ENCODE measurements at regions not wholly inside any gene's neighbourhood (a gene's known extent, or its start where the extent isn't known, plus 50 kb on each side); places are given as distances from the start of the nearest gene placed in this dataset.

GRCh38 chr5:120329095-120329494 is 135.0 kb upstream of the PRR16 start:
- DNase-seq (ENCODE audit: low spot score), result no peak
- Histone ChIP-seq H4K20me1 (ENCODE audit: insufficient read depth, low read length) (no peaks in the 10 kb centered on the region), H3K9me3 (ENCODE audit: low read length) (no peaks in the 10 kb centered on the region), H3K4me1 (ENCODE audit: insufficient read depth, low read length, poor library complexity, severe bottlenecking) (no peaks in the 10 kb centered on the region), H3K27ac (ENCODE audit: low read depth, low read length, poor library complexity, severe bottlenecking) (no peak overlapping the region), H3K79me2 (ENCODE audit: insufficient read depth, low read depth, low read length) (no peaks in the 10 kb centered on the region), H3K4me2 (ENCODE audit: low read length) (no peak overlapping the region), H3K4me3 (ENCODE audit: low read depth, low read length, poor library complexity, severe bottlenecking) (no peak overlapping the region), H3K9me2 (ENCODE audit: insufficient read depth, low read length) (no peaks in the 10 kb centered on the region), H2AFZ (ENCODE audit: low read length) (no peak overlapping the region), H3K36me3 (ENCODE audit: insufficient read depth, low read length) (no peaks in the 10 kb centered on the region)
- POLR2A ChIA-PET, result interaction anchor here (0.6 kb wide), 1 partner anchor 16 kb away, joined by 4 read pairs; no protein-coding TSS in a partner anchor
- TF ChIP-seq EZH2phosphoT487 (IDR thresholded peaks at IDR 0.05; ENCODE audit: borderline replicate concordance, low read depth, low read length), result no peak
- no peak for TF ChIP-seq CTCF (conservative IDR thresholded peaks at IDR 0.05; ENCODE audit: low read length)
- CTCF ChIA-PET (ENCODE audit: unreplicated experiment), result no interaction called here
- BruUV-seq (replicated peaks), result no TSS peak
- intact Hi-C loops (cut with micrococcal nuclease; ENCODE audit: unreplicated experiment), result no loop called here

- no peak for TF ChIP-seq CTCF (conservative IDR thresholded peaks at IDR 0.05; ENCODE audit: low read length)
- no peak for TF ChIP-seq EZH2phosphoT487 (IDR thresholded peaks at IDR 0.05; ENCODE audit: borderline replicate concordance, low read depth, low read length)
- Histone ChIP-seq H3K79me2 (ENCODE audit: insufficient read depth, low read depth, low read length) (no peaks in the 10 kb centered on the region), H3K36me3 (ENCODE audit: insufficient read depth, low read length) (no peaks in the 10 kb centered on the region), H3K9me3 (ENCODE audit: low read length) (no peaks in the 10 kb centered on the region), H2AFZ (ENCODE audit: low read length) (no peak overlapping the region), H3K4me3 (ENCODE audit: low read depth, low read length, poor library complexity, severe bottlenecking) (no peak overlapping the region), H3K27ac (ENCODE audit: low read depth, low read length, poor library complexity, severe bottlenecking) (no peak overlapping the region), H4K20me1 (ENCODE audit: insufficient read depth, low read length) (no peaks in the 10 kb centered on the region), H3K9me2 (ENCODE audit: insufficient read depth, low read length) (no peaks in the 10 kb centered on the region), H3K4me1 (ENCODE audit: insufficient read depth, low read length, poor library complexity, severe bottlenecking) (no peaks in the 10 kb centered on the region), H3K4me2 (ENCODE audit: low read length) (no peak overlapping the region)
- ChIA-PET POLR2A (interaction anchor here (0.9 kb wide), 1 partner anchor 27 kb away, joined by 3 read pairs; no protein-coding TSS in a partner anchor), CTCF (ENCODE audit: unreplicated experiment) (no interaction called here)
- intact Hi-C loops (cut with micrococcal nuclease; ENCODE audit: unreplicated experiment), result no loop called here
- no TSS peak for BruUV-seq (replicated peaks)
- DNase-seq (ENCODE audit: low spot score), result no peak
Observed at GRCh38 chr5:120330558-120330957, 133.5 kb upstream of the PRR16 start.

- CTCF ChIA-PET (ENCODE audit: unreplicated experiment), result no interaction called here
- Histone ChIP-seq H3K4me3 (ENCODE audit: low read depth, low read length, poor library complexity, severe bottlenecking) (no peak overlapping the region), H3K4me2 (ENCODE audit: low read length) (no peak overlapping the region), H3K9me2 (ENCODE audit: insufficient read depth, low read length) (no peaks in the 10 kb centered on the region), H3K79me2 (ENCODE audit: insufficient read depth, low read depth, low read length) (no peaks in the 10 kb centered on the region), H3K4me1 (ENCODE audit: insufficient read depth, low read length, poor library complexity, severe bottlenecking) (no peaks in the 10 kb centered on the region), H2AFZ (ENCODE audit: low read length) (no peak overlapping the region), H3K27ac (ENCODE audit: low read depth, low read length, poor library complexity, severe bottlenecking) (no peak overlapping the region), H4K20me1 (ENCODE audit: insufficient read depth, low read length) (no peaks in the 10 kb centered on the region), H3K36me3 (ENCODE audit: insufficient read depth, low read length) (no peaks in the 10 kb centered on the region), H3K9me3 (ENCODE audit: low read length) (no peaks in the 10 kb centered on the region)
- no peak for DNase-seq (ENCODE audit: low spot score)
- TF ChIP-seq EZH2phosphoT487 (IDR thresholded peaks at IDR 0.05; ENCODE audit: borderline replicate concordance, low read depth, low read length), result no peak
- TF ChIP-seq CTCF (conservative IDR thresholded peaks at IDR 0.05; ENCODE audit: low read length), result no peak
- POLR2A ChIA-PET, result interaction anchor here (0.7 kb wide), 1 partner anchor 1434 kb away, joined by 3 read pairs; no protein-coding TSS in a partner anchor
- no TSS peak for BruUV-seq (replicated peaks)
- intact Hi-C loops (cut with micrococcal nuclease; ENCODE audit: unreplicated experiment), result no loop called here
Observed at GRCh38 chr5:120344181-120344580, 119.9 kb upstream of the PRR16 start.

All from OCI-LY7 (cell line).